HCT116 (cell line): ENCODE measurements at regions not wholly inside any gene's neighbourhood (a gene's known extent, or its start where the extent isn't known, plus 50 kb on each side); places are given as distances from the start of the nearest gene placed in this dataset.

Experiments used
- ATAC-seq: fragments of 200-7000 bp; cut with Tn5 transposase; 2 replicates; pipeline ENCODE4 v1.9.1; 2020; ENCODE audit warnings: mild to moderate bottlenecking, moderate library complexity
- BruUV-seq: library from RNA; stranded (reverse); fragments of 400-500 nt; replicated peaks from 2 replicates; lab custom pipeline; 2021; lab: Mats Ljungman, UMichigan
- CTCF ChIA-PET: fragments of 300-600 bp; sonication (Branson Sonifier 250); formaldehyde crosslinking; loops from one replicate; lab custom pipeline; 2021; ENCODE audit warnings: antibody characterized with exemption; lab: Charles Lee
- POLR2A ChIA-PET: fragments of 300-600, 350-600 bp; sonication (Branson Sonifier 250); formaldehyde crosslinking; loops from one replicate; lab custom pipeline; 2021; ENCODE audit warnings: antibody characterized with exemption; lab: Charles Lee
- RAD21 ChIA-PET, 2 experiments: fragments of 300-600 bp; sonication (Branson Sonifier 250); formaldehyde crosslinking; loops; one replicate each; lab custom pipeline; 2023; ENCODE audit warnings: low total read pairs in 2 of 2; ENCODE audit not compliant: uncharacterized antibody in 2 of 2, unreplicated experiment in 2 of 2, low non-redundant PET in 1 of 2; lab: Charles Lee
- DNase-seq: peaks from one replicate; pipeline ENCODE4 v3.0.0-alpha.2; 2010; ENCODE audit warnings: low read depth, low spot score
- H2AFZ ChIP-seq: fragments of 200-600 bp; shearing (Covaris generic), sonication (generic); 2 replicates; pipeline ENCODE4 v1.6.1; 2017; ENCODE audit warnings: low read depth, mixed run types, mixed read lengths, antibody characterized with exemption, low read length; ENCODE audit not compliant: poor library complexity, severe bottlenecking
- H3K27ac ChIP-seq: 2 replicates; pipeline ENCODE4 v1.5.1; 2012; ENCODE audit warnings: low read depth, low read length
- H3K27me3 ChIP-seq: fragments of 200-600 bp; sonication (generic); 2 replicates; pipeline ENCODE4 v1.6.1; 2016; ENCODE audit warnings: mixed run types, low read length, mixed read lengths; ENCODE audit not compliant: insufficient read depth
- H3K36me3 ChIP-seq, 2 experiments: fragments of 200-500 bp in 1 of 2; fragments of 200-600 bp in 1 of 2; sonication (Bioruptor generic) in 1 of 2; sonication (generic) in 1 of 2; 2 replicates each; pipeline versions ENCODE4 v1.5.1 to v1.6.1; 2014 to 2016; ENCODE audit warnings: low read length in 2 of 2, inconsistent platforms in 1 of 2, mixed read lengths in 1 of 2, mixed run types in 1 of 2; ENCODE audit not compliant: insufficient read depth in 2 of 2, control insufficient read depth in 1 of 2
- H3K4me1 ChIP-seq, 2 experiments: fragments of 200-600 bp in 1 of 2; sonication (generic) in 1 of 2; 2 replicates each; pipeline versions ENCODE4 v1.5.1 to v1.6.1; 2012 to 2017; ENCODE audit warnings: low read length in 2 of 2, inconsistent platforms in 1 of 2, mild to moderate bottlenecking in 1 of 2, mixed read lengths in 1 of 2, mixed run types in 1 of 2, moderate library complexity in 1 of 2; ENCODE audit not compliant: insufficient read depth in 2 of 2, control insufficient read depth in 1 of 2
- H3K4me2 ChIP-seq: fragments of 200-600 bp; sonication (generic); 2 replicates; pipeline ENCODE4 v1.6.1; 2017; ENCODE audit warnings: mixed run types, low read length, mixed read lengths
- H3K4me3 ChIP-seq, 2 experiments: fragments of 200-600 bp in 1 of 2; sonication (generic) in 1 of 2; replicated peaks in 1 of 2; 2 replicates each; pipeline ENCODE4 v1.5.1; 2011 to 2016; ENCODE audit warnings: low read length in 2 of 2, control low read depth in 1 of 2, low read depth in 1 of 2, mild to moderate bottlenecking in 1 of 2, mixed read lengths in 1 of 2, mixed run types in 1 of 2
- H3K79me2 ChIP-seq: fragments of 200-600 bp; sonication (generic); 2 replicates; pipeline ENCODE4 v1.6.1; 2017; ENCODE audit warnings: mild to moderate bottlenecking, mixed run types, low read length, moderate library complexity, mixed read lengths; ENCODE audit not compliant: insufficient read depth
- H3K9ac ChIP-seq: fragments of 200-600 bp; sonication (generic); 2 replicates; pipeline ENCODE4 v1.6.1; 2016; ENCODE audit warnings: low read length, mixed read lengths
- H3K9me2 ChIP-seq: fragments of 200-600 bp; sonication (generic), shearing (Covaris generic); 2 replicates; pipeline ENCODE4 v1.6.1; 2017; ENCODE audit warnings: mixed run types, mild to moderate bottlenecking, moderate library complexity; ENCODE audit not compliant: insufficient read depth
- H3K9me3 ChIP-seq, 2 experiments: fragments of 200-500 bp in 1 of 2; fragments of 200-600 bp in 1 of 2; sonication (Bioruptor generic) in 1 of 2; sonication (generic) in 1 of 2; 2 replicates each; pipeline ENCODE4 v1.6.1; 2014 to 2017; ENCODE audit warnings: low read length in 2 of 2, mixed read lengths in 2 of 2, inconsistent platforms in 1 of 2, low read depth in 1 of 2, mild to moderate bottlenecking in 1 of 2, mixed run types in 1 of 2, moderate library complexity in 1 of 2; ENCODE audit not compliant: control insufficient read depth in 1 of 2, insufficient read depth in 1 of 2
- H4K20me1 ChIP-seq: fragments of 200-600 bp; sonication (generic), shearing (Covaris generic); 2 replicates; pipeline ENCODE4 v1.6.1; 2017; ENCODE audit warnings: mixed run types, mild to moderate bottlenecking, moderate library complexity; ENCODE audit not compliant: insufficient read depth
- CEBPB ChIP-seq: IDR thresholded peaks from 2 replicates; pipeline ENCODE4 v1.6.1; 2012; ENCODE audit warnings: low read depth
- EGR1 ChIP-seq: IDR thresholded peaks from 2 replicates; pipeline ENCODE4 v1.6.1; 2012; ENCODE audit warnings: low read depth
- ELF1 ChIP-seq: IDR thresholded peaks from 2 replicates; pipeline ENCODE4 v1.6.1; 2012; ENCODE audit warnings: low read depth, borderline replicate concordance
- EZH2phosphoT487 ChIP-seq: fragments of 200-600 bp; IDR thresholded peaks from 2 replicates; pipeline ENCODE4 v1.6.1; 2018; ENCODE audit warnings: antibody characterized with exemption, borderline replicate concordance
- JUND ChIP-seq: IDR thresholded peaks from 2 replicates; pipeline ENCODE4 v1.6.1; 2012
- MAX ChIP-seq: IDR thresholded peaks from 2 replicates; pipeline ENCODE4 v1.6.1; 2012
- POLR2A ChIP-seq: IDR thresholded peaks from 2 replicates; pipeline ENCODE4 v1.7.0; 2011; ENCODE audit warnings: borderline replicate concordance; ENCODE audit not compliant: insufficient read depth, insufficient read length; ENCODE audit errors: extremely low read depth
- POLR2AphosphoS5 ChIP-seq: IDR thresholded peaks from 2 replicates; pipeline ENCODE4 v1.6.1; 2011; ENCODE audit warnings: mild to moderate bottlenecking, low read depth, low read length, moderate library complexity
- RAD21 ChIP-seq: IDR thresholded peaks from 2 replicates; pipeline ENCODE4 v1.6.1; 2012; ENCODE audit warnings: low read depth, mild to moderate bottlenecking
- REST ChIP-seq: IDR thresholded peaks from 2 replicates; pipeline ENCODE4 v1.6.1; 2012; ENCODE audit warnings: low read depth
- SIN3A ChIP-seq: IDR thresholded peaks from 2 replicates; pipeline ENCODE4 v1.6.1; 2012; ENCODE audit warnings: low read depth
- SP1 ChIP-seq: IDR thresholded peaks from 2 replicates; pipeline ENCODE4 v1.6.1; 2012; ENCODE audit warnings: low read depth
- SRF ChIP-seq: IDR thresholded peaks from 2 replicates; pipeline ENCODE4 v1.6.1; 2012; ENCODE audit warnings: low read depth
- TCF7L2 ChIP-seq: IDR thresholded peaks from 2 replicates; pipeline ENCODE4 v1.7.0; 2011; ENCODE audit warnings: borderline replicate concordance, inconsistent platforms; ENCODE audit not compliant: insufficient read depth, insufficient read length; ENCODE audit errors: extremely low read depth
- YY1 ChIP-seq: IDR thresholded peaks from 2 replicates; pipeline ENCODE4 v1.6.1; 2011; ENCODE audit warnings: low read length, low read depth, moderate library complexity, mild to moderate bottlenecking; ENCODE audit not compliant: insufficient replicate concordance; ENCODE audit errors: extremely low read depth
- ZBTB33 ChIP-seq: IDR thresholded peaks from 2 replicates; pipeline ENCODE4 v1.6.1; 2011; ENCODE audit warnings: mild to moderate bottlenecking, low read length, moderate library complexity; ENCODE audit not compliant: insufficient replicate concordance; ENCODE audit errors: extremely low read depth
- ZFX ChIP-seq: fragments of 450-650 bp; IDR thresholded peaks from 2 replicates; pipeline ENCODE4 v1.6.1; 2017
- ZNF274 ChIP-seq: fragments of 200-500 bp; sonication (Bioruptor generic); IDR thresholded peaks from 2 replicates; pipeline ENCODE4 v1.6.1; 2014; ENCODE audit warnings: mild to moderate bottlenecking, low read depth, low read length, inconsistent platforms
- intact Hi-C: fragments of 100-400 bp; cut with micrococcal nuclease; formaldehyde crosslinking; loops from 2 replicates; pipeline ENCODE4 v1.10.0; 2022
- TF ChIP-seq, protein P1 (sequence below): IDR thresholded peaks from 2 replicates; pipeline ENCODE4 v1.6.1; 2012
- TF ChIP-seq, protein P2 (sequence below), 3 experiments: fragments of 200-600 bp in 1 of 3; sonication (generic) in 1 of 3; IDR thresholded peaks in 2 of 3; conservative IDR thresholded peaks in 1 of 3; 2 replicates each; pipeline ENCODE4 v1.5.1; 2012 to 2017; ENCODE audit warnings: low read depth in 2 of 3, low read length in 2 of 3, antibody characterized with exemption in 1 of 3, borderline replicate concordance in 1 of 3, control low read depth in 1 of 3, mild to moderate bottlenecking in 1 of 3, mixed read lengths in 1 of 3, mixed run types in 1 of 3, moderate library complexity in 1 of 3; ENCODE audit not compliant: insufficient read depth in 1 of 3

DNA sequence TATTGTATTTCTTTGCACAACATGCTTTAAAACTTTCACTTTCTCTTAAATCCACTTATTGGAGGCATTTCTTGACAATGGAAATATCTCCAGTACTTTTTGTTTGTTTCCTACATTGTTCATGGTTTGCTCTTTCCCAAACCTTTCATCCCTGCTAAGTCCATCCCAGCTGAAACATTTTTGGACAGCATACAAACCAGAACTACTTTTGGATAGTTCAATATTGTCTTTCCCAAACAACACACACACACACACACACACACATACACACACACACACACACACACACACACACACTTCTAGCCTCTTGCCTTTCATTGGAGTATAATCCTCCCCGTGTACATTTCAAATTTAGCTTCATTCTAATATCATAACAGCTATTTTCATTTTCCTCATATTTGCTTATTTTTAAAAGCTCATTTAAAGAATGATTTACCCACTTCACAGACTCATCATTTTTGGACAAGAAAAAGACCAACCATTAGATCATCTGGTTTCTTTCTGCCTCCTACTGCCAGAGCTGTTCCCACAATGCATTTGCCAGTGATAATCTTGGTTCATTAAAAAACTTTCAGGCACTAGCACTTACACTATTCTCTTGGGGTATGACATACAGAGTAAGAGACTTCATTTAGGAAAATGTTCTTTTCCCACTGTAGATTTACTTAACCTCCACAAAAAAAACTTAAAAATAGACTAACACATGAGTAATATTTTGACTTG lies 248.1 kb downstream of the CD109 start:
- no peak overlapping the region for H2AFZ ChIP-seq
- no peaks in the 10 kb centered on the region for H3K79me2 ChIP-seq
- ChIA-PET RAD21 (no interaction called here), POLR2A (no interaction called here), CTCF (interaction anchor here (1.6 kb wide), 1 partner anchor 29 kb away, joined by 3 read pairs; no protein-coding TSS in a partner anchor)
- H3K9ac ChIP-seq: no peak overlapping the region
- H3K4me1 ChIP-seq: peaks cover 0 to 8% of the 10 kb centered on the region in 2 experiments; a peak in 1 of 4 replicates
- no peaks in the 10 kb centered on the region for H3K9me2 ChIP-seq
- intact Hi-C loops: loop anchor here (10.0 kb wide), 1 partner anchor 199 kb away; no protein-coding TSS in a partner anchor
- H3K36me3 ChIP-seq: no peaks in the 10 kb centered on the region
- no peak overlapping the region for H3K27ac ChIP-seq
- no peak overlapping the region for H3K4me3 ChIP-seq
- H4K20me1 ChIP-seq: no peaks in the 10 kb centered on the region
- BruUV-seq: no TSS peak
- no peaks in the 10 kb centered on the region for H3K27me3 ChIP-seq
- TF ChIP-seq, protein P1, sequence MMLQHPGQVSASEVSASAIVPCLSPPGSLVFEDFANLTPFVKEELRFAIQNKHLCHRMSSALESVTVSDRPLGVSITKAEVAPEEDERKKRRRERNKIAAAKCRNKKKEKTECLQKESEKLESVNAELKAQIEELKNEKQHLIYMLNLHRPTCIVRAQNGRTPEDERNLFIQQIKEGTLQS: no peak
- no peak for TF ChIP-seq ZFX
- no peak for TF ChIP-seq MAX
- no peak for TF ChIP-seq SIN3A
- no peak for TF ChIP-seq JUND
- no peak for TF ChIP-seq POLR2A
- TF ChIP-seq SRF: no peak
- TF ChIP-seq ZNF274: no peak
- no peak for TF ChIP-seq SP1
- no peak for TF ChIP-seq CEBPB
- no peak for TF ChIP-seq REST
- no peak for TF ChIP-seq POLR2AphosphoS5
- TF ChIP-seq EGR1: no peak
- TF ChIP-seq YY1: no peak
- TF ChIP-seq ZBTB33: no peak
- no peak for TF ChIP-seq RAD21
- TF ChIP-seq, protein P2, sequence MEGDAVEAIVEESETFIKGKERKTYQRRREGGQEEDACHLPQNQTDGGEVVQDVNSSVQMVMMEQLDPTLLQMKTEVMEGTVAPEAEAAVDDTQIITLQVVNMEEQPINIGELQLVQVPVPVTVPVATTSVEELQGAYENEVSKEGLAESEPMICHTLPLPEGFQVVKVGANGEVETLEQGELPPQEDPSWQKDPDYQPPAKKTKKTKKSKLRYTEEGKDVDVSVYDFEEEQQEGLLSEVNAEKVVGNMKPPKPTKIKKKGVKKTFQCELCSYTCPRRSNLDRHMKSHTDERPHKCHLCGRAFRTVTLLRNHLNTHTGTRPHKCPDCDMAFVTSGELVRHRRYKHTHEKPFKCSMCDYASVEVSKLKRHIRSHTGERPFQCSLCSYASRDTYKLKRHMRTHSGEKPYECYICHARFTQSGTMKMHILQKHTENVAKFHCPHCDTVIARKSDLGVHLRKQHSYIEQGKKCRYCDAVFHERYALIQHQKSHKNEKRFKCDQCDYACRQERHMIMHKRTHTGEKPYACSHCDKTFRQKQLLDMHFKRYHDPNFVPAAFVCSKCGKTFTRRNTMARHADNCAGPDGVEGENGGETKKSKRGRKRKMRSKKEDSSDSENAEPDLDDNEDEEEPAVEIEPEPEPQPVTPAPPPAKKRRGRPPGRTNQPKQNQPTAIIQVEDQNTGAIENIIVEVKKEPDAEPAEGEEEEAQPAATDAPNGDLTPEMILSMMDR (IDR thresholded peaks at IDR 0.05 in 2 of 3, conservative IDR thresholded peaks at IDR 0.05 in 1 of 3; ENCODE audit: borderline replicate concordance in 1 of 3, insufficient read depth in 1 of 3, low read depth in 2 of 3, low read length in 2 of 3): no peak
- TF ChIP-seq TCF7L2: no peak
- no peak for TF ChIP-seq EZH2phosphoT487
- TF ChIP-seq ELF1: no peak
- H3K9me3 ChIP-seq: no peaks in the 10 kb centered on the region
- no peak for ATAC-seq
- DNase-seq: no peak
- no peak overlapping the region for H3K4me2 ChIP-seq
